GM12878 (cell line): ENCODE measurements at regions not wholly inside any gene's neighbourhood (a gene's known extent, or its start where the extent isn't known, plus 50 kb on each side); places are given as distances from the start of the nearest gene placed in this dataset.

Source experiments
- GATAD2B ChIP-seq: fragments of 450-650 bp; conservative IDR thresholded peaks from 2 replicates; pipeline ENCODE4 v1.6.1; 2017; ENCODE audit warnings: low read depth, mild to moderate bottlenecking, moderate library complexity
- TCF3 ChIP-seq: IDR thresholded peaks from 2 replicates; pipeline ENCODE4 v1.6.1; 2012; ENCODE audit warnings: low read depth, mild to moderate bottlenecking, low read length, borderline replicate concordance; ENCODE audit not compliant: insufficient read depth
- ZBTB40 ChIP-seq: fragments of 450-650 bp; IDR thresholded peaks from 2 replicates; pipeline ENCODE4 v1.6.1; 2016; ENCODE audit warnings: mild to moderate bottlenecking, moderate library complexity, borderline replicate concordance
- ZNF24 ChIP-seq: fragments of 450-650 bp; IDR thresholded peaks from 2 replicates; pipeline ENCODE4 v1.6.1; 2017; ENCODE audit warnings: antibody characterized with exemption, mild to moderate bottlenecking
- ZNF592 ChIP-seq: fragments of 450-650 bp; IDR thresholded peaks from 2 replicates; pipeline ENCODE4 v1.6.1; 2017; ENCODE audit warnings: mild to moderate bottlenecking, moderate library complexity

DNA sequence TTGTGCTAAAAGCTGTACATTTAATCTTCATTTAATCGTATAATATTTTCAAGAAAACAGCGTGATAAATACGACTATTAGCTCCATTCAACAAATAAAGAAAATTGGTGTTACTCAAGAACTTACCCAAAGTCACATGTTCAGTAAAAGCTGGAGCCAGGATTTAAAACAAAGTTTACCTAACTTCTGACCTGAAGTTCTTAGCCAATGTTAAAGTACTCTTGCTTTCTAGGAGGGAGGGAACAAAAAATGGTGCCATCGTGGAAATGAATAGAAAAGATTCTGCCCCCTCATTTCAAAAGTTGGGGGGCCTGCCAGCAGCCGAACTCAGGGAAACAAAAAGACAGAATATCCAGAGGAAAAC, 395.8 kb downstream of the CD109 start (continued):
- TF ChIP-seq ZBTB40 (no peak), GATAD2B (no peak), ZNF24 (no peak), ZNF592 (no peak), TCF3 (no peak)
